Caki2 (cell line): ENCODE measurements at regions not wholly inside any gene's neighbourhood (a gene's known extent, or its start where the extent isn't known, plus 50 kb on each side); places are given as distances from the start of the nearest gene placed in this dataset.
A peak's percentile ranks its signal among the peaks of the same experiment; 100 is the strongest.

Experiments
- DNase-seq: peaks from one replicate; pipeline ENCODE4 v3.0.0-alpha.2; 2015; ENCODE audit warnings: low read depth
- in situ Hi-C: cut with HindIII; loops from 2 replicates; pipeline ENCODE4 v1.10.0; 2016; ENCODE audit warnings: low sequenced_read_pairs, low pct_unique_long_range_greater_than_20kb, mixed read lengths

DNA sequence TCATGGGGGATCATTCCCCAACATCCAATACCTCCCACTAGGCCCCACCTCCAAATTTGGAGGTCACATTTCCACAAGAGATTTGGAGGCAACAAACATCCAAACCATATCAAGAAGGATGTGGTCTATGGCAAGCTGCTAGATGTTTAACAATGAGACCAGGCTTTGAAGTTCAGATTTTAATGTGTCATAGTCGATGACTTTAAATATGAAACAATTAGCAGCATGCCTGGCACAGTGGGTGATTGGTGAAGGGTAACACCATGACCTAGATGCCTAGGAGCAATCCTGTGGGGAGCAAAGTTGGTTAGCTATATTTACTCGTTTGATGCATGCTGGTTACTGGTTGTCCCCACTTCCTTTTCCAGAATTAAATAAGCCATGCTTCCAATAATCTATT is 356.4 kb upstream of the VWC2 start:
- in situ Hi-C loops, result no loop called here
- DNase-seq, result no peak

GRCh38 chr7:49418963-49419362 is 354.5 kb upstream of the VWC2 start:
- no peak for DNase-seq
- in situ Hi-C loops, result no loop called here

DNA sequence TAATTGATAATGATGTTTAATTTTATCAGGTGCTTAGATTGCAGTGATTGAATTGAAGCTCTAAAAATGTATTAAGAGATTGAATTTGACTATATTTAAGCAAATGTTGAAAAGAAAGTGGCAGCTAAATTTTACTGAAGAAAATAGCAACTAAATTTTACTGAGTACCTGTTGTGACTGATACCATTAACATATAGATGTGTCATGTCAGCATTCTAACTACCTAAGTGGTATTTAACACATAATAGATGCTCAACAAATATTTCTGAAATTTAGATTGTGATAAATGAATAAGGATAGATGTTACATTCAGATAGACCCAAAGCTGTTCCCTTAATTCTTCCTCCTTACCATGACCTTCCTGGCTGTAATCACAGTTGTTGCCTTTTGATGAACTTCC is 350.9 kb upstream of the VWC2 start:
- DNase-seq, result no peak
- in situ Hi-C loops, result no loop called here

- DNase-seq, result no peak
Measured at GRCh38 chr7:49424109-49424508, 349.3 kb upstream of the VWC2 start.

DNA sequence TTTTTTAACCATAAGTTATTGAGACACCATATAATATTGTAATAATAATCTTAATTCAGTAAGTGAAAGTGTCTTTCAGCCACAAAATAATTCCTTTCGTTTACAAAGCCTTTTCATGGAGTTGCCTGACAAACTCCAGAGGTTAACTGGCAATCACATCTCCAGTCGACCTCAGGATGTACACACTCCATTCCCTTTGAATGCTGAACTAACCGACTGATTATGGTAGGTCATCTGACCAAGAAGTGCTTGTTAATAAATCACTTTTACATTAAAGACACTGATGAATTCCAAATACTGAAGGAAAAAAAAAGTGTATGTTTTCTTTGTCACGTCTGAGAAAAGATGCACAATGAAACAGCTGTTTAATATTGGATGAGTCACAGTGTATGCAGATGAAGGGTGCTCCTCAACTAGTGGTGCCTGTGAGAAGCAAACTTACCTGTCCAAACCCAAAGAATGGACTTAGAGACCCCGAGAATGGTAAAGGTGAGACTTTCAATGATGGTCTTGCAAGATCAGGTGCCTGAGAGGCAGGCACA is 348.1 kb upstream of the VWC2 start:
- DNase-seq, result peak; percentile 78
- in situ Hi-C loops, result no loop called here

More at GRCh38 chr7:49424109-49424508, 349.3 kb upstream of the VWC2 start:
- in situ Hi-C loops, result no loop called here

- in situ Hi-C loops, result no loop called here
Measured at GRCh38 chr7:49432254-49432653, 341.2 kb upstream of the VWC2 start.

GRCh38 chr7:49433794-49434193 is 339.6 kb upstream of the VWC2 start:
- DNase-seq, result peak; percentile 18
- in situ Hi-C loops, result no loop called here

More at GRCh38 chr7:49432254-49432653, 341.2 kb upstream of the VWC2 start:
- no peak for DNase-seq

DNA sequence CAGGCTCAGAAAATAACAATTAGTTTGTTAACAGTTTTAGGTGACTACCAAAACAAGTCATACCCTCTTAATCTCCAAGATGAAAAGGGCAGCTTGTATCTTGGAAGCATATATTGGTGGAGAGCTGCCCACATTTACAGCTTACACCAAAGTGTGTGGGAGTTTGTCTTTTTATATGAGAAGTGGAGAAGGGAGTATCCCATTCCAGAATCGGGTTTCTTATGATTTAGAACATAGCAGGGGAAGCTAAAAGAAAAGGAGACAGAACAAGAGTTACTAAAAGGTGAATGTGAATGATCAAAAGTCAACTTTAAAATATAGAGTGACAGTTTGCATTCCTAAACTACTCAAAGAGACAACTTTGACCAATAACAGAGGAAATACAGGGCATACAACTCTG is 338.6 kb upstream of the VWC2 start:
- in situ Hi-C loops, result no loop called here

GRCh38 chr7:49438281-49438680 is 335.2 kb upstream of the VWC2 start:
- in situ Hi-C loops, result no loop called here
- DNase-seq, result no peak

More for the DNA sequence above, 338.6 kb upstream of the VWC2 start:
- no peak for DNase-seq

- in situ Hi-C loops, result no loop called here
- no peak for DNase-seq
Measured at GRCh38 chr7:49443515-49443914, 329.9 kb upstream of the VWC2 start.

GRCh38 chr7:49453486-49453885 is 320.0 kb upstream of the VWC2 start:
- DNase-seq, result no peak
- in situ Hi-C loops, result no loop called here

GRCh38 chr7:49479441-49479840 is 294.0 kb upstream of the VWC2 start:
- no peak for DNase-seq
- in situ Hi-C loops, result no loop called here

DNA sequence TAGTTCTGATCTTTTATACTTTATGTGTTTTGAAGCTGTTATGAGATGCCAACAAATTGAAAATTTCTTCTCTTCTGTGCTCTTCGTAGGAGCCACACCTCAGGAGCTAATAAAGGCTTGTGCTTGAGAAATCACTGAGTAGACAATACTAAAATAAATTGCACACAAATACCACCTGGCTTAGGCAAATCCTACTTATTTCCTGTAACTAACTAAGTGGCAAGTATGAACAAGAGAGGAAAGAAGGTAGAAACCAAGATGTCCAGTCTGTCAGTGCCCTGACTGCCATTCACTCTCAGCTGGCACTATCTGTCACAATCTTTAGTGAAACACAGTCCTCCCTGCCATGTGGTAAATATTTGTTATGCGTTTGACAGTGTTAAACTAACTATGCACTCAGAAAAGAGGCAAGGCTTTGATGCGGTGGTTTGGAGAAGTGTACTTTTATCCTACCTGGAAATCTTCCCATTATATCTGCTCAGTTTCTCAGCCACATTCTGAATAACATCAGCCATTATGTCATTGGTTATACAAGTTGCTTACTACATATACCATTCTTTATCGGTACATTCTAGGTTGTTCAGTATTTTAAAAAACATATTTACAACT is 293.4 kb upstream of the VWC2 start:
- in situ Hi-C loops, result no loop called here
- no peak for DNase-seq

- in situ Hi-C loops, result no loop called here
- no peak for DNase-seq
Measured at GRCh38 chr7:49481075-49481474, 292.4 kb upstream of the VWC2 start.

DNA sequence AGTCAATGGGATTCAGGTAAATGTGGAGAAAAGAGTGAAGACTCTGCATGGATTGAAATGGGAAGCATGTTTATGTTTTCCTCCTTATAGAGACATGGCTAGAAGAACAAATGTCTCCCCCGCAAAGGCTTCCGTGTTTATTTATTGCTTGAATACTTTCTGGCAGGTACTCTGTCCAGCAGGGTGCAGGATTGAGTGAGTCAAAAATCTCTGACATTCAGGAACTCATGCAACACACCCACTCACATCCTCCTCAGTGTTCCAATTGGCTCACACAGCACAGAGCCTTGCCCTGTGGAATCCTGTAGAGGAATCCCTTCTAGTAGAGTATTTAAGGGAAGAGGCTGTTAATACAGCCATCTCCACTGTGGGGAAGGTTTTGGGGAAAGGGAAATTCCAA is 290.3 kb upstream of the VWC2 start:
- DNase-seq, result no peak
- in situ Hi-C loops, result no loop called here

DNA sequence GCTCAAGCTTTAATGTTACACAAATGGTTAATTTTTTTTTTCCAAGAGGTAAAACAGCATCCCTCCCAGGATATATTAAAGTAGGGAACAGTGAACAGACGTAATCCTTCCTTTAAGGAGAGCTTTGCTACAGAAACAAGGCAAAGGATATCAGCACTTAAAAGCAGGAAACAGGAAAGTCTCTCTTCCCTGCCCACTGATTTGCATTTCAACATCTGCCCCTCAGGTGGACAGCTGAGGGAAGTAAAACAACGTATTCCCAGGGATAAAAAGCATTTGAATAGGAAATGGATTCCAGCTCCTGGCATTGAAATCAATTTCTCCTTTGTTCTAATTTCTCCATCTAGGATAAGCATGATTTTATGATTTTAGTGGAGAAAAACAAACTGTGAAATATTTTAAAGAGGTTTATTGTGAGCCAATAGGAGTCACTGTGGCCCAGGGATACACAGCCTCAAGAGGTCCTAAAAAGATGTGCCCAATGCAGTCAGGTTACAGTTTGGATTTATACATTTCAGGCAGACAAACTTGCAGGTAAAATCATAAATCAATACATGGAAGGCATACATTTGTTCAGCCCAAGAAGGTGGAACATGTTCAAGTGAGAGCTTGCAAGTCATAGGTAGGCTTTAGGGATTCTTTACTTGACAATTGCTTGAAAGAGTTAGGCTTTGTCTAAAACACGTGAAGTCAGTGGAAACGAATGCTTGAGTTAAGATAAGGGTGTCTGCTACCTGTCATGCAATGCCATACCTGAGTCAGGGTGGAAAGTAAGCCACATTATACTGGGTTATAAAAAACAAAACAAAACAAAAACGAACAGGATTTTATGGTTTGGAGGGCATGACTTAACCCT is 286.2 kb upstream of the VWC2 start:
- in situ Hi-C loops, result no loop called here
- DNase-seq, result no peak

GRCh38 chr7:49487830-49488140 is 285.7 kb upstream of the VWC2 start:
- DNase-seq, result no peak
- in situ Hi-C loops, result no loop called here

DNA sequence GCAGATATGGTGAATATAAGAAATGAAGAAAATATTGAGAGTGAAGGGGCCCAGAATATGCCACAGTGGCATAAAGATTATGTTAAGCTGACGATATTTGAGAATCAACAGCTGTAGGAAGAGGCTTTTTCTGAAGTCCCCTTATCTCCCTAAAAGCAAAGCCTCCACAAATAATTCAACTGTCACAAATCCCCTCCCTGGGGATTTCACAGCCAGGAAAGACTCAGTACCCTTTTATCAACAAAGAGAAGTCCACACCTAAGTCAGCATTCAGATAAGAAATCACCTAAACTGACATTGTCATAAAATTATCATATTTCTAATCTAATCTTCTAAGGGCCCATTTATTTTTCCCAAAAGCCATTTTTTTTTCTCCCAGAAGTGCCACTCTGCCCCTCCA is 284.9 kb upstream of the VWC2 start:
- in situ Hi-C loops, result no loop called here
- DNase-seq, result no peak

DNA sequence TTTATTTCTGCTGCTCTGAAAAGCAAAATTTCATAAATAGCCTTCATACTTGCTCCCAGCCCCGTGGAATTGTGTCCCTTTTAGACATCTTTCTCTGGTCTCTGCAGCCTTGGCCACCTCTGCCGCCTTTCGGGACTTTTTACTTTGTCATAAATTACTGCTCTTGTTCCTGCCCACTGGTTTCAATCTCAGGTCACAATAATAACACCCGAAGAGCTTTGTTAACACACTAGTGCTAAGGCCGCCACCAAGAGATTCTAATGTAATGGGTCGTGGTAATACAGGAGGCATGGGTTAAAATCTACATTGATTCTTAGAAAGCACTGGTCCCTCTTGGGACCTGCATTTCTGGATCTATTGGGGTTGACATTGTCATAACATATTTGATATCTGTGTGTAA is 276.0 kb upstream of the VWC2 start:
- DNase-seq, result no peak
- in situ Hi-C loops, result no loop called here

- no peak for DNase-seq
- in situ Hi-C loops, result no loop called here
Measured at GRCh38 chr7:49500741-49501140, 272.7 kb upstream of the VWC2 start.
